ENCODE measurements at regions not wholly inside any gene's neighbourhood (a gene's known extent, or its start where the extent isn't known, plus 50 kb on each side); places are given as distances from the start of the nearest gene placed in this dataset.

DNA sequence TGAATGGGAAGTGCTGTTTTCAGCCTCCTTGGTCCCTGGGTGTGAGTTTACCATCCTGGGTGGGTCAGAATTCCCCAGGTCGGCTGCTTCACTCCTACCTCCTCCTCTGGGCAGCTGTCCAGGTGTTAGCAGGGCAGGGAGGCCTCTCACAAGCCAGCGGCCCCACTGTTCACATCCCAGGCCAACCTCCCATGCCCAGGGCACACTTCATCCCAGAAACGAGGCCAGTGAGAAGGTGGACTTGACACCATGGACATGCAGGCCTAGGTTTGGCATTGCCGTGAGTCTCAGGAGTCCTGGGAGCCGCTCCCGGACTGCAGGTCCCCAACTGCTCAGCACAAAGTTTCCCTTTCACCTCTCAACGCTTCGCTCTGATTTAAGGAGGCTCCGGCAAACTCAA lies 229.6 kb upstream of the IRX2 start:
- Mint-ChIP-seq H3K27ac (no peak overlapping the region), H3K36me3 (ENCODE audit: low read depth) (peaks cover 5% of the 10 kb centered on the region; the same call in 2 of the 3 replicates), H3K4me3 (no peak overlapping the region), H3K9me3 (peaks cover 6% of the 10 kb centered on the region; the same call in 2 of the 3 replicates), H3K4me1 (no peaks in the 10 kb centered on the region), H3K27me3 (ENCODE audit: insufficient read depth, low read depth, poor library complexity) (no peaks in the 10 kb centered on the region)
- Histone ChIP-seq H3K4me1 (ENCODE audit: insufficient read depth) (no peaks in the 10 kb centered on the region), H3K79me2 (replicated peaks; ENCODE audit: insufficient read depth) (no peaks in the 10 kb centered on the region), H3K27ac (ENCODE audit: low read depth) (no peak overlapping the region), H4K20me1 (replicated peaks; ENCODE audit: insufficient read depth) (no peaks in the 10 kb centered on the region), H3K36me3 (ENCODE audit: insufficient read depth) (no peaks in the 10 kb centered on the region), H3F3A (replicated peaks; ENCODE audit: low read depth) (no peaks in the 10 kb centered on the region), H3K27me3 (ENCODE audit: insufficient read depth) (no peaks in the 10 kb centered on the region), H3K4me3 (no peak overlapping the region), H3K9me2 (ENCODE audit: insufficient read depth) (peaks cover 5% of the 10 kb centered on the region; the same call in 1 of the 2 replicates), H3K4me2 (no peak overlapping the region), H2AFZ (no peak overlapping the region)
- TF ChIP-seq POLR2AphosphoS5 (IDR thresholded peaks at IDR 0.05; ENCODE audit: low read depth) (no peak), STAT1 (IDR thresholded peaks at IDR 0.05; ENCODE audit: unreplicated experiment) (no peak), EZH2 (IDR thresholded peaks at IDR 0.05; ENCODE audit: low read depth, unreplicated experiment) (no peak), ZNF114 (CRISPR knock-in tag; IDR thresholded peaks at IDR 0.05) (no peak), NANOG (IDR thresholded peaks at IDR 0.05; ENCODE audit: borderline replicate concordance) (no peak), JUNB (IDR thresholded peaks at IDR 0.05; ENCODE audit: unreplicated experiment) (no peak)
- TF ChIP-seq, protein P1, sequence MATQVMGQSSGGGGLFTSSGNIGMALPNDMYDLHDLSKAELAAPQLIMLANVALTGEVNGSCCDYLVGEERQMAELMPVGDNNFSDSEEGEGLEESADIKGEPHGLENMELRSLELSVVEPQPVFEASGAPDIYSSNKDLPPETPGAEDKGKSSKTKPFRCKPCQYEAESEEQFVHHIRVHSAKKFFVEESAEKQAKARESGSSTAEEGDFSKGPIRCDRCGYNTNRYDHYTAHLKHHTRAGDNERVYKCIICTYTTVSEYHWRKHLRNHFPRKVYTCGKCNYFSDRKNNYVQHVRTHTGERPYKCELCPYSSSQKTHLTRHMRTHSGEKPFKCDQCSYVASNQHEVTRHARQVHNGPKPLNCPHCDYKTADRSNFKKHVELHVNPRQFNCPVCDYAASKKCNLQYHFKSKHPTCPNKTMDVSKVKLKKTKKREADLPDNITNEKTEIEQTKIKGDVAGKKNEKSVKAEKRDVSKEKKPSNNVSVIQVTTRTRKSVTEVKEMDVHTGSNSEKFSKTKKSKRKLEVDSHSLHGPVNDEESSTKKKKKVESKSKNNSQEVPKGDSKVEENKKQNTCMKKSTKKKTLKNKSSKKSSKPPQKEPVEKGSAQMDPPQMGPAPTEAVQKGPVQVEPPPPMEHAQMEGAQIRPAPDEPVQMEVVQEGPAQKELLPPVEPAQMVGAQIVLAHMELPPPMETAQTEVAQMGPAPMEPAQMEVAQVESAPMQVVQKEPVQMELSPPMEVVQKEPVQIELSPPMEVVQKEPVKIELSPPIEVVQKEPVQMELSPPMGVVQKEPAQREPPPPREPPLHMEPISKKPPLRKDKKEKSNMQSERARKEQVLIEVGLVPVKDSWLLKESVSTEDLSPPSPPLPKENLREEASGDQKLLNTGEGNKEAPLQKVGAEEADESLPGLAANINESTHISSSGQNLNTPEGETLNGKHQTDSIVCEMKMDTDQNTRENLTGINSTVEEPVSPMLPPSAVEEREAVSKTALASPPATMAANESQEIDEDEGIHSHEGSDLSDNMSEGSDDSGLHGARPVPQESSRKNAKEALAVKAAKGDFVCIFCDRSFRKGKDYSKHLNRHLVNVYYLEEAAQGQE (IDR thresholded peaks at IDR 0.05; ENCODE audit: unreplicated experiment) = no peak
- DNase-seq (ENCODE audit: low spot score) (no peak), ATAC-seq (no peak)

DNA sequence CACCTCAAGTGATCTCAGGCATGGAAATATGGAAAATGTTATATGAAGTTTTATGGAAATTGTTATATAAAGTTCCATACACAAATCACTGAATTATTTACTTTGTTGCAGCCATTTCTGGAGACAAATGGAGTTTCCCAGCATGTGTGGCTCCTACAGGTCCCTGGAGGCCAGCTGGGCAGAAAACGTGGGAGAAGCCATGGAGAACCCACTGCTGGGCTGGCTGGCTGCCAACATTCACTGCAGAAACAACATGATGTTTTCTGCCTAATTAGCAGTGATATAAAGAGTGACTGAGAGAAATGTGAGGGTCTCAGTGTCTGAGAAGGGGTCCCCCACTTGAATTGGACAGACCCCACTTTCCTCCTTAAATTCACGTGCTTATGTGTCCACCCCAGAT lies 208.8 kb upstream of the IRX2 start:
- no peak for ATAC-seq
- no peaks in the 10 kb centered on the region for H3K4me1 Mint-ChIP-seq
- no peak for TF ChIP-seq STAT1 (IDR thresholded peaks at IDR 0.05; ENCODE audit: unreplicated experiment)
- no peak for TF ChIP-seq EZH2 (IDR thresholded peaks at IDR 0.05; ENCODE audit: low read depth, unreplicated experiment)
- TF ChIP-seq, protein P2, sequence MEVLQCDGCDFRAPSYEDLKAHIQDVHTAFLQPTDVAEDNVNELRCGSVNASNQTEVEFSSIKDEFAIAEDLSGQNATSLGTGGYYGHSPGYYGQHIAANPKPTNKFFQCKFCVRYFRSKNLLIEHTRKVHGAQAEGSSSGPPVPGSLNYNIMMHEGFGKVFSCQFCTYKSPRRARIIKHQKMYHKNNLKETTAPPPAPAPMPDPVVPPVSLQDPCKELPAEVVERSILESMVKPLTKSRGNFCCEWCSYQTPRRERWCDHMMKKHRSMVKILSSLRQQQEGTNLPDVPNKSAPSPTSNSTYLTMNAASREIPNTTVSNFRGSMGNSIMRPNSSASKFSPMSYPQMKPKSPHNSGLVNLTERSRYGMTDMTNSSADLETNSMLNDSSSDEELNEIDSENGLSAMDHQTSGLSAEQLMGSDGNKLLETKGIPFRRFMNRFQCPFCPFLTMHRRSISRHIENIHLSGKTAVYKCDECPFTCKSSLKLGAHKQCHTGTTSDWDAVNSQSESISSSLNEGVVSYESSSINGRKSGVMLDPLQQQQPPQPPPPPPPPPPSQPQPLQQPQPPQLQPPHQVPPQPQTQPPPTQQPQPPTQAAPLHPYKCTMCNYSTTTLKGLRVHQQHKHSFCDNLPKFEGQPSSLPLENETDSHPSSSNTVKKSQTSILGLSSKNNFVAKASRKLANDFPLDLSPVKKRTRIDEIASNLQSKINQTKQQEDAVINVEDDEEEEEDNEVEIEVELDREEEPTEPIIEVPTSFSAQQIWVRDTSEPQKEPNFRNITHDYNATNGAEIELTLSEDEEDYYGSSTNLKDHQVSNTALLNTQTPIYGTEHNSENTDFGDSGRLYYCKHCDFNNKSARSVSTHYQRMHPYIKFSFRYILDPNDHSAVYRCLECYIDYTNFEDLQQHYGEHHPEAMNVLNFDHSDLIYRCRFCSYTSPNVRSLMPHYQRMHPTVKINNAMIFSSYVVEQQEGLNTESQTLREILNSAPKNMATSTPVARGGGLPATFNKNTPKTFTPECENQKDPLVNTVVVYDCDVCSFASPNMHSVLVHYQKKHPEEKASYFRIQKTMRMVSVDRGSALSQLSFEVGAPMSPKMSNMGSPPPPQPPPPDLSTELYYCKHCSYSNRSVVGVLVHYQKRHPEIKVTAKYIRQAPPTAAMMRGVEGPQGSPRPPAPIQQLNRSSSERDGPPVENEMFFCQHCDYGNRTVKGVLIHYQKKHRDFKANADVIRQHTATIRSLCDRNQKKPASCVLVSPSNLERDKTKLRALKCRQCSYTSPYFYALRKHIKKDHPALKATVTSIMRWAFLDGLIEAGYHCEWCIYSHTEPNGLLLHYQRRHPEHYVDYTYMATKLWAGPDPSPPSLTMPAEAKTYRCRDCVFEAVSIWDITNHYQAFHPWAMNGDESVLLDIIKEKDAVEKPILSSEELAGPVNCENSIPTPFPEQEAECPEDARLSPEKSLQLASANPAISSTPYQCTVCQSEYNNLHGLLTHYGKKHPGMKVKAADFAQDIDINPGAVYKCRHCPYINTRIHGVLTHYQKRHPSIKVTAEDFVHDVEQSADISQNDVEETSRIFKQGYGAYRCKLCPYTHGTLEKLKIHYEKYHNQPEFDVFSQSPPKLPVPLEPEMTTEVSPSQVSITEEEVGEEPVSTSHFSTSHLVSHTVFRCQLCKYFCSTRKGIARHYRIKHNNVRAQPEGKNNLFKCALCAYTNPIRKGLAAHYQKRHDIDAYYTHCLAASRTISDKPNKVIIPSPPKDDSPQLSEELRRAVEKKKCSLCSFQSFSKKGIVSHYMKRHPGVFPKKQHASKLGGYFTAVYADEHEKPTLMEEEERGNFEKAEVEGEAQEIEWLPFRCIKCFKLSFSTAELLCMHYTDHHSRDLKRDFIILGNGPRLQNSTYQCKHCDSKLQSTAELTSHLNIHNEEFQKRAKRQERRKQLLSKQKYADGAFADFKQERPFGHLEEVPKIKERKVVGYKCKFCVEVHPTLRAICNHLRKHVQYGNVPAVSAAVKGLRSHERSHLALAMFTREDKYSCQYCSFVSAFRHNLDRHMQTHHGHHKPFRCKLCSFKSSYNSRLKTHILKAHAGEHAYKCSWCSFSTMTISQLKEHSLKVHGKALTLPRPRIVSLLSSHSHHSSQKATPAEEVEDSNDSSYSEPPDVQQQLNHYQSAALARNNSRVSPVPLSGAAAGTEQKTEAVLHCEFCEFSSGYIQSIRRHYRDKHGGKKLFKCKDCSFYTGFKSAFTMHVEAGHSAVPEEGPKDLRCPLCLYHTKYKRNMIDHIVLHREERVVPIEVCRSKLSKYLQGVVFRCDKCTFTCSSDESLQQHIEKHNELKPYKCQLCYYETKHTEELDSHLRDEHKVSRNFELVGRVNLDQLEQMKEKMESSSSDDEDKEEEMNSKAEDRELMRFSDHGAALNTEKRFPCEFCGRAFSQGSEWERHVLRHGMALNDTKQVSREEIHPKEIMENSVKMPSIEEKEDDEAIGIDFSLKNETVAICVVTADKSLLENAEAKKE (CRISPR knock-in tag; IDR thresholded peaks at IDR 0.05) = no peak
- no peak for TF ChIP-seq NANOG (IDR thresholded peaks at IDR 0.05; ENCODE audit: borderline replicate concordance)
- TF ChIP-seq CREB1 (CRISPR knock-in tag; IDR thresholded peaks at IDR 0.05; ENCODE audit: low read depth) = no peak

More for the DNA sequence above, 208.8 kb upstream of the IRX2 start:
- Histone ChIP-seq H3K9me2 (ENCODE audit: insufficient read depth) (peaks cover 4% of the 10 kb centered on the region; the same call in 1 of the 2 replicates), H2AFZ (no peak overlapping the region), H3K36me3 (ENCODE audit: insufficient read depth) (no peaks in the 10 kb centered on the region), H3K4me2 (no peak overlapping the region), H3K27ac (ENCODE audit: low read depth) (no peak overlapping the region), H4K20me1 (replicated peaks; ENCODE audit: insufficient read depth) (no peaks in the 10 kb centered on the region), H3K4me3 (no peak overlapping the region), H3F3A (replicated peaks; ENCODE audit: low read depth) (no peaks in the 10 kb centered on the region), H3K79me2 (replicated peaks; ENCODE audit: insufficient read depth) (no peaks in the 10 kb centered on the region), H3K4me1 (ENCODE audit: insufficient read depth) (no peaks in the 10 kb centered on the region), H3K27me3 (ENCODE audit: insufficient read depth) (no peaks in the 10 kb centered on the region)
- peaks cover 7% of the 10 kb centered on the region; the same call in 1 of the 3 replicates for H3K36me3 Mint-ChIP-seq (ENCODE audit: low read depth)
- peaks cover 24% of the 10 kb centered on the region for H3K9me3 Mint-ChIP-seq
- no peak for DNase-seq (ENCODE audit: low spot score)
- H3K27ac Mint-ChIP-seq = no peak overlapping the region
- no peak overlapping the region for H3K4me3 Mint-ChIP-seq
- no peaks in the 10 kb centered on the region for H3K27me3 Mint-ChIP-seq (ENCODE audit: insufficient read depth, low read depth, poor library complexity)
